ENCODE measurements at regions not wholly inside any gene's neighbourhood (a gene's known extent, or its start where the extent isn't known, plus 50 kb on each side); places are given as distances from the start of the nearest gene placed in this dataset.

GRCh38 chr11:19329970-19330369 is 89.2 kb upstream of the E2F8 start:
- TF ChIP-seq CTCF (conservative IDR thresholded peaks at IDR 0.05; ENCODE audit: low read depth in 2 of 2) (no peak), STAT1 (IDR thresholded peaks at IDR 0.05; ENCODE audit: unreplicated experiment) (no peak), POLR2AphosphoS5 (IDR thresholded peaks at IDR 0.05; ENCODE audit: low read depth) (no peak), EZH2 (IDR thresholded peaks at IDR 0.05; ENCODE audit: low read depth, unreplicated experiment) (no peak), EZH2phosphoT487 (IDR thresholded peaks at IDR 0.05; ENCODE audit: unreplicated experiment) (no peak), JUNB (IDR thresholded peaks at IDR 0.05; ENCODE audit: unreplicated experiment) (no peak), REST (IDR thresholded peaks at IDR 0.05; ENCODE audit: unreplicated experiment) (no peak), ZNF114 (CRISPR knock-in tag; IDR thresholded peaks at IDR 0.05) (no peak), CREB1 (CRISPR knock-in tag; IDR thresholded peaks at IDR 0.05; ENCODE audit: low read depth) (no peak), ETS1 (IDR thresholded peaks at IDR 0.05) (no peak), NANOG (IDR thresholded peaks at IDR 0.05; ENCODE audit: borderline replicate concordance) (no peak)
